K562 (cell line): ENCODE measurements at regions not wholly inside any gene's neighbourhood (a gene's known extent, or its start where the extent isn't known, plus 50 kb on each side); places are given as distances from the start of the nearest gene placed in this dataset.

ENCODE experiments used
- ATAC-seq: fragments of 200-7000 bp; cut with Tn5 transposase; 3 replicates; pipeline ENCODE4 v1.9.1; 2020; ENCODE audit warnings: moderate library complexity
- BruUV-seq: library from RNA; stranded (reverse); fragments of 400-500 nt; replicated peaks from 2 replicates; lab custom pipeline; 2021; lab: Mats Ljungman, UMichigan
- CTCF ChIA-PET: fragments of 300-600 bp; formaldehyde crosslinking; extraction: SDS; loops from one replicate; lab custom pipeline; 2021; ENCODE audit warnings: low intra/inter-chr PET ratio; lab: Yijun Ruan, JAX
- POLR2A ChIA-PET: fragments of 300-600, 350-650 bp; sonication (Branson Sonifier 250); formaldehyde crosslinking; extraction: SDS; loops from one replicate; lab custom pipeline; 2021; ENCODE audit warnings: antibody characterized with exemption, inconsistent platforms; lab: Yijun Ruan, JAX
- DNase-seq, 4 experiments: peaks; one replicate each; pipeline versions ENCODE4 v3.0.0 to v3.0.0-alpha.2; 2011 to 2018; ENCODE audit warnings: low spot score in 3 of 4, mixed read lengths in 3 of 4; ENCODE audit errors: extremely low read depth in 1 of 4
- FAIRE-seq: peaks from 2 replicates; lab custom pipeline; 2011; peaks lifted over from hg19 to GRCh38; lab: Jason Lieb, UNC
- H2AFZ ChIP-seq: 2 replicates; pipeline ENCODE4 v1.6.0; 2011; ENCODE audit warnings: low read depth, low read length, control low read depth, inconsistent platforms
- H3K27ac ChIP-seq: fragments of 200-600 bp; 3 replicates; pipeline ENCODE4 v1.8.0; 2011; ENCODE audit warnings: low read depth, mild to moderate bottlenecking, control low read depth, inconsistent platforms, low read length, moderate library complexity, mixed read lengths; ENCODE audit errors: extremely low read depth
- H3K27me3 ChIP-seq, 2 experiments: fragments of 300-600 bp in 1 of 2; 2 replicates in 1 of 2; 3 replicates in 1 of 2; pipeline versions ENCODE4 v1.6.0 to v1.8.0; 2011; ENCODE audit warnings: inconsistent platforms in 2 of 2, low read length in 2 of 2, mild to moderate bottlenecking in 1 of 2, mixed read lengths in 1 of 2, moderate library complexity in 1 of 2; ENCODE audit not compliant: control insufficient read depth in 2 of 2, insufficient read depth in 2 of 2
- H3K36me3 ChIP-seq: fragments of 300-600 bp; 3 replicates; pipeline ENCODE4 v1.8.0; 2011; ENCODE audit warnings: mild to moderate bottlenecking, low read length, inconsistent platforms; ENCODE audit not compliant: control insufficient read depth, insufficient read depth
- H3K4me1 ChIP-seq, 2 experiments: fragments of 200-600 bp in 1 of 2; replicated peaks in 1 of 2; 2 replicates in 1 of 2; 3 replicates in 1 of 2; pipeline versions ENCODE4 v1.5.1 to v1.8.0; 2011; ENCODE audit warnings: inconsistent platforms in 2 of 2, low read length in 2 of 2, mild to moderate bottlenecking in 1 of 2, mixed read lengths in 1 of 2, moderate library complexity in 1 of 2; ENCODE audit not compliant: control insufficient read depth in 2 of 2, insufficient read depth in 2 of 2
- H3K4me2 ChIP-seq: 2 replicates; pipeline ENCODE4 v1.6.1; 2011; ENCODE audit warnings: low read length, control low read depth, inconsistent platforms, mixed read lengths; ENCODE audit not compliant: insufficient read depth
- H3K4me3 ChIP-seq: fragments of 200-600 bp; sonication (generic), shearing (Covaris generic); 2 replicates; pipeline ENCODE4 v1.5.1; 2016; ENCODE audit warnings: control low read depth, inconsistent platforms
- H3K79me2 ChIP-seq: fragments of 200-600 bp; 3 replicates; pipeline ENCODE4 v1.8.0; 2011; ENCODE audit warnings: low read length, inconsistent platforms; ENCODE audit not compliant: control insufficient read depth, insufficient read depth
- H3K9ac ChIP-seq, 2 experiments: 2 replicates each; pipeline versions ENCODE4 v1.6.0 to v1.6.1; 2011; ENCODE audit warnings: low read depth in 2 of 2, low read length in 2 of 2, control low read depth in 1 of 2, inconsistent platforms in 1 of 2, mild to moderate bottlenecking in 1 of 2, mixed read lengths in 1 of 2; ENCODE audit not compliant: insufficient read depth in 1 of 2
- H3K9me1 ChIP-seq: one replicate; pipeline ENCODE4 v1.6.0; 2011; ENCODE audit warnings: inconsistent platforms, mild to moderate bottlenecking, low read length, moderate library complexity; ENCODE audit not compliant: control insufficient read depth, insufficient read depth
- H3K9me3 ChIP-seq: replicated peaks from 2 replicates; pipeline ENCODE4 v1.5.1; 2011; ENCODE audit warnings: low read depth, low read length, inconsistent platforms; ENCODE audit not compliant: control insufficient read depth, insufficient read depth
- H4K20me1 ChIP-seq: replicated peaks from 2 replicates; pipeline ENCODE4 v1.6.1; 2011; ENCODE audit warnings: low read length, inconsistent platforms, mixed read lengths; ENCODE audit not compliant: control insufficient read depth, insufficient read depth
- ARID3A ChIP-seq: IDR thresholded peaks from 2 replicates; pipeline ENCODE4 v1.6.1; 2012; ENCODE audit warnings: low read depth, low read length, improper control_type of control experiment, borderline replicate concordance
- DMBX1 ChIP-seq: fragments of 250-450 bp; sonication (Bioruptor Pico); IDR thresholded peaks from 2 replicates; pipeline ENCODE4 v1.8.0; 2022; ENCODE audit warnings: inconsistent platforms, mild to moderate bottlenecking, moderate library complexity, borderline replicate concordance
- E2F3 ChIP-seq: fragments of 250-450 bp; sonication (Bioruptor Pico); IDR thresholded peaks from 2 replicates; pipeline ENCODE4 v1.4.0; 2020; ENCODE audit warnings: mild to moderate bottlenecking
- EHMT2 ChIP-seq: fragments of 450-650 bp; IDR thresholded peaks from 2 replicates; pipeline ENCODE4 v1.6.1; 2018; ENCODE audit warnings: antibody characterized with exemption
- FOXK2 ChIP-seq, 2 experiments: fragments of 450-650 bp; IDR thresholded peaks in 1 of 2; conservative IDR thresholded peaks in 1 of 2; 2 replicates each; pipeline ENCODE4 v1.6.1; 2016; ENCODE audit warnings: low read depth in 2 of 2, mild to moderate bottlenecking in 1 of 2
- NR4A1 ChIP-seq, 2 experiments: fragments of 250-450 bp in 1 of 2; fragments of 450-650 bp in 1 of 2; sonication (Bioruptor Pico) in 1 of 2; IDR thresholded peaks; 2 replicates each; pipeline versions ENCODE4 v1.4.0 to v1.6.1; 2016 to 2020; ENCODE audit warnings: mild to moderate bottlenecking in 2 of 2, missing compliant biosample characterization in 1 of 2, missing genetic modification characterization in 1 of 2, moderate library complexity in 1 of 2
- OTX1 ChIP-seq: fragments of 450-650 bp; formaldehyde crosslinking; IDR thresholded peaks from 2 replicates; pipeline ENCODE4 v1.4.0; 2022; ENCODE audit warnings: mild to moderate bottlenecking
- PPARD ChIP-seq: fragments of 250-450 bp; sonication (Bioruptor Pico); IDR thresholded peaks from 2 replicates; pipeline ENCODE4 v1.8.0; 2022; ENCODE audit warnings: inconsistent platforms, mild to moderate bottlenecking, moderate library complexity
- SETDB1 ChIP-seq: IDR thresholded peaks from one replicate; pipeline ENCODE4 v1.6.1; 2012; ENCODE audit warnings: low read length, control low read depth, inconsistent platforms
- TCF7L2 ChIP-seq: fragments of 150-350 bp; IDR thresholded peaks from 2 replicates; pipeline ENCODE4 v1.6.1; 2016; ENCODE audit warnings: low read depth, mild to moderate bottlenecking, low read length, moderate library complexity
- VEZF1 ChIP-seq: fragments of 200-800 bp; sonication (Bioruptor generic); IDR thresholded peaks from 2 replicates; pipeline ENCODE4 v1.6.1; 2017; ENCODE audit warnings: missing genetic modification characterization, missing compliant biosample characterization
- ZNF12 ChIP-seq: sonication (generic); formaldehyde crosslinking; IDR thresholded peaks from 2 replicates; pipeline ENCODE4 v1.4.0; 2020; ENCODE audit warnings: mild to moderate bottlenecking, missing genetic modification reagents
- ZNF668 ChIP-seq: fragments of 250-450 bp; sonication (Bioruptor Pico); IDR thresholded peaks from 2 replicates; pipeline ENCODE4 v1.8.0; 2022; ENCODE audit warnings: mild to moderate bottlenecking, inconsistent platforms
- WGBS: fragments of 100-300 bp; shearing (Covaris generic); methylation state at CpG from one replicate; pipeline ENCODE4 v1.1.6; 2016; ENCODE audit warnings: low coverage, mixed read lengths; ENCODE audit not compliant: insufficient coverage; ENCODE audit errors: missing lambda C conversion rate; 5-methylcytosine and 5-hydroxymethylcytosine counted together
- in situ Hi-C: fragments of 300-500 bp; cut with MboI; formaldehyde crosslinking; loops from 4 replicates; pipeline ENCODE4 v1.15.0; 2018; ENCODE audit warnings: inconsistent platforms, mixed read lengths
- intact Hi-C: fragments of 100-400 bp; cut with micrococcal nuclease; formaldehyde crosslinking; loops from 2 replicates; pipeline ENCODE4 v1.14.2; 2022
- TF ChIP-seq, protein P1 (sequence below): fragments of 450-650 bp; formaldehyde crosslinking; IDR thresholded peaks from 2 replicates; pipeline ENCODE4 v1.4.0; 2020; ENCODE audit warnings: mild to moderate bottlenecking, mixed read lengths

DNA sequence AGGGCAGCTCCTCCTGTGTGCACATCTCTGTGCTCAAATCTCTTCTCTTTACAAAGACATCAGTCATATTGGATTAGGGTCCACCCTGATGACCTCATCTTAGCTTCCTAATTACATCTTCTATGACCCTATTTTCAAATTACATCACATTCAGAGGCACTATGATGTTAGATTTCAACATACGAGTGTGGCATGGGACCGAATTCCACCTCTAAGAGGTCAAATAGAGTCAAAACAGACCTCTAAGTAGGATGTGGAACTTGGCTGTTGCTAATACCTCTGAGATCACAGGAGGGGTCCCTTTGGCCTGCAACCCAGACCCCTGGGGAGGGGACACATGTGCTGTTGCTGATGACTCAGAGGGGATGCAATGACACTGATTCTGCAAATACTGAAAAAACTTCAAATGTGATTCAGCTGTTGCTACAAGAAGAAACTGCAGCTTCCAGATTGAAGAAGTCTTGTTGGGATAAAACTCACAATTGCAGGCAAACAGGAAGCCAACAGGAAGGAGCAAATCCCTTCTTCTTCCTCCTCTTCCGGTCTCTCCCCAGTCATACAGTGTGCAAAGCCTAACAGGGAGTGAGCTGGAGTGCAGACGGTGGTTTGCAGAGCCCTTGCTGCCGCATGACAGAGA, 216.2 kb downstream of the MYLK4 start (continued):
- no peak for TF ChIP-seq FOXK2 (conservative IDR thresholded peaks at IDR 0.05 in 1 of 2, IDR thresholded peaks at IDR 0.05 in 1 of 2; ENCODE audit: low read depth in 2 of 2)
- no peak for TF ChIP-seq DMBX1 (CRISPR knock-in tag)

- Histone ChIP-seq H3K4me2 (no peak overlapping the region), H2AFZ (no peak overlapping the region), H3K27me3 (peaks cover 4 to 15% of the 10 kb centered on the region in 2 experiments; a peak in 3 of 5 replicates), H3K79me2 (no peaks in the 10 kb centered on the region), H3K9me3 (no peaks in the 10 kb centered on the region), H3K9me1 (no peaks in the 10 kb centered on the region), H3K4me1 (no peaks in the 10 kb centered on the region), H3K27ac (no peak overlapping the region), H3K9ac (no peak overlapping the region), H3K4me3 (no peak overlapping the region), H3K36me3 (no peaks in the 10 kb centered on the region), H4K20me1 (no peaks in the 10 kb centered on the region)
- FAIRE-seq (no peak), DNase-seq (no peak), ATAC-seq (no peak)
- in situ Hi-C loops (no loop called here), intact Hi-C loops (no loop called here)
- WGBS, result 2% methylated on average over 6 of the region's 6 CpGs
- no TSS peak for BruUV-seq
- no peak for TF ChIP-seq OTX1
- no peak for TF ChIP-seq ARID3A
- TF ChIP-seq SETDB1, result no peak
- TF ChIP-seq TCF7L2, result no peak
- TF ChIP-seq, protein P1, sequence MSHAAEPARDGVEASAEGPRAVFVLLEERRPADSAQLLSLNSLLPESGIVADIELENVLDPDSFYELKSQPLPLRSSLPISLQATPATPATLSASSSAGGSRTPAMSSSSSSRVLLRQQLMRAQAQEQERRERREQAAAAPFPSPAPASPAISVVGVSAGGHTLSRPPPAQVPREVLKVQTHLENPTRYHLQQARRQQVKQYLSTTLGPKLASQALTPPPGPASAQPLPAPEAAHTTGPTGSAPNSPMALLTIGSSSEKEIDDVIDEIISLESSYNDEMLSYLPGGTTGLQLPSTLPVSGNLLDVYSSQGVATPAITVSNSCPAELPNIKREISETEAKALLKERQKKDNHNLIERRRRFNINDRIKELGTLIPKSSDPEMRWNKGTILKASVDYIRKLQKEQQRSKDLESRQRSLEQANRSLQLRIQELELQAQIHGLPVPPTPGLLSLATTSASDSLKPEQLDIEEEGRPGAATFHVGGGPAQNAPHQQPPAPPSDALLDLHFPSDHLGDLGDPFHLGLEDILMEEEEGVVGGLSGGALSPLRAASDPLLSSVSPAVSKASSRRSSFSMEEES (CRISPR knock-in tag), result no peak
- TF ChIP-seq VEZF1, result no peak
- no peak for TF ChIP-seq ZNF12 (CRISPR knock-in tag)
- TF ChIP-seq E2F3 (CRISPR knock-in tag), result no peak
- no peak for TF ChIP-seq ZNF668 (CRISPR knock-in tag)
- no peak for TF ChIP-seq NR4A1 (CRISPR knock-in tag; IDR thresholded peaks at IDR 0.05)
- no peak for TF ChIP-seq NR4A1 (tag; IDR thresholded peaks at IDR 0.05)
- no peak for TF ChIP-seq EHMT2
- TF ChIP-seq PPARD (CRISPR knock-in tag), result no peak
- ChIA-PET POLR2A (no interaction called here), CTCF (no interaction called here)
Observed at GRCh38 chr6:2531426-2532215, 219.1 kb downstream of the MYLK4 start.
